Body of pancreas (tissue), 4 donors: ENCODE measurements at regions not wholly inside any gene's neighbourhood (a gene's known extent, or its start where the extent isn't known, plus 50 kb on each side); places are given as distances from the start of the nearest gene placed in this dataset.

Experiments used
- POLR2A ChIP-seq, 3 donors: fragments of 450-650 bp; IDR thresholded peaks; one replicate each; pipeline ENCODE4 v1.6.1; 2016; ENCODE audit warnings: antibody characterized with exemption in 3 of 3, mild to moderate bottlenecking in 2 of 3
- TF ChIP-seq, protein P1 (sequence below), 7 experiments: fragments of 450-650 bp in 4 of 7; fragments of 200-600 bp in 3 of 7; sonication (generic) in 3 of 7; IDR thresholded peaks; one replicate each; pipeline ENCODE4 v1.5.1; 2016 to 2019; ENCODE audit warnings: antibody characterized with exemption in 7 of 7

DNA sequence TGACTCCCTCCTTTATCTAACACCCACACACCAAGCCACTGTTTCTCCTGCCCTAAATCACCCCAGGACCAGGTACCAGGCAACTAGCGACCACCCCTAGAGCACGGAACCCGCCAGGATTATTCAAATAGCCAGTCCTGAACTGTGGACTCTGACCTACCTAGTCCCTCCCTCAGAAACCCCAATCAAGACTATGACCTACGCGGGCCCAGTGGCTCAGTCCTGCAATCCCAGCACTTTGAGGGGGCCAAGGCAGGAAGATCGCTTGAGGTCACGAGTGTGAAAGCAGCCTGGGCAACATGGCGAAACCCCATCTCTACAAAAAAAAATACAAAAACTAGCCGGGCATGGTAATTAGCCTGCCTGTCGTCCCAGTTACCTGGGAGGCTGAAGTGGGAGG is 232.8 kb upstream of the FOXK1 start:
- TF ChIP-seq, protein P1, sequence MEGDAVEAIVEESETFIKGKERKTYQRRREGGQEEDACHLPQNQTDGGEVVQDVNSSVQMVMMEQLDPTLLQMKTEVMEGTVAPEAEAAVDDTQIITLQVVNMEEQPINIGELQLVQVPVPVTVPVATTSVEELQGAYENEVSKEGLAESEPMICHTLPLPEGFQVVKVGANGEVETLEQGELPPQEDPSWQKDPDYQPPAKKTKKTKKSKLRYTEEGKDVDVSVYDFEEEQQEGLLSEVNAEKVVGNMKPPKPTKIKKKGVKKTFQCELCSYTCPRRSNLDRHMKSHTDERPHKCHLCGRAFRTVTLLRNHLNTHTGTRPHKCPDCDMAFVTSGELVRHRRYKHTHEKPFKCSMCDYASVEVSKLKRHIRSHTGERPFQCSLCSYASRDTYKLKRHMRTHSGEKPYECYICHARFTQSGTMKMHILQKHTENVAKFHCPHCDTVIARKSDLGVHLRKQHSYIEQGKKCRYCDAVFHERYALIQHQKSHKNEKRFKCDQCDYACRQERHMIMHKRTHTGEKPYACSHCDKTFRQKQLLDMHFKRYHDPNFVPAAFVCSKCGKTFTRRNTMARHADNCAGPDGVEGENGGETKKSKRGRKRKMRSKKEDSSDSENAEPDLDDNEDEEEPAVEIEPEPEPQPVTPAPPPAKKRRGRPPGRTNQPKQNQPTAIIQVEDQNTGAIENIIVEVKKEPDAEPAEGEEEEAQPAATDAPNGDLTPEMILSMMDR (IDR thresholded peaks at IDR 0.05): no peak
- no peak for TF ChIP-seq POLR2A (IDR thresholded peaks at IDR 0.05)
